ENCODE measurements at regions not wholly inside any gene's neighbourhood (a gene's known extent, or its start where the extent isn't known, plus 50 kb on each side); places are given as distances from the start of the nearest gene placed in this dataset.
"Not testable (repeated sequence)": the region's sequence is repeated elsewhere in the genome, so short reads cannot be mapped to it uniquely, and the experiment has no call there.

DNA sequence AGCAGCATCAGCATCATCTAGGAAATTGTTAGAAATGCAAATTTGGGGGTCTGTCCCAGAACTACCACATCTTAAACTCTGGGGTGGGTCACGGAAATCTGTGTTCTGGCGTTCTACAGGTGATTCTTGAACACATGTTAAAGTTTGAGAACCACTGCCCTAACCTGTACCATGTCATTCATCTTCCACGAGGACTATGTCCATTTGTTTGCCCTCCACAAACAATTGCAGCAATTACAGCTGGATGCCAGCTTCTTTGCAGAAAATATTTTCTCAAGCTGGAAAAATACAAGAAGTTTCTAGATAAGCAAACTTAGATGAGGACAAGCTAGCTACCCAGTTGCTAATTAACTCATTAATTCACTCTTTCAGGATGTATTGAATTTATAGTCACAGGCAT is 54.1 kb downstream of the MAFB start:
- no peak for DNase-seq

GRCh38 chr20:40633123-40633850 is 55.7 kb downstream of the MAFB start:
- DNase-seq = no peak

GRCh38 chr20:40632346-40632976 is 56.6 kb downstream of the MAFB start:
- DNase-seq = no peak

GRCh38 chr20:40631119-40631631 is 57.9 kb downstream of the MAFB start:
- no peak for DNase-seq

GRCh38 chr20:40630713-40631112 is 58.3 kb downstream of the MAFB start:
- no peak for DNase-seq

DNA sequence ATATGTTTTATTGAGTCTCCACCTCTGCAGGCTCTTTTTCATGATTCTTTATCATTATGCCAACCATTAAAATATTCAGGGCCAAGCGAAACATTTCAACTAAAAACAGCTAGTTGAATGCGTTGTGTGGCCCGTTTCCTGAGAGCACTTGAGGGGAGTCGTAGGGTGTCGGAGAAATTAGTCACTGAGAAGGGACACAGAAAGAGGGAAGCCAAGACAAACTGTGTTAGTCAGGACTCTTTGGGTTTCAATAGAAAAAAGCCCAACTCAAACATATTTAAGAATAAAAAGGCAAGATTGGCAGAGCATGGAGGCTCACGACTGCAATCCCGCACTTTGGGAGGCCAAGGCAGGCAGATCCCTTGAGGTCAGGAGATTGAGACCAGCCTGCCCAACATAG is 58.9 kb downstream of the MAFB start:
- DNase-seq = no peak

GRCh38 chr20:40628877-40629276 is 60.2 kb downstream of the MAFB start:
- no peak for DNase-seq

- not testable (repeated sequence) for DNase-seq
Measured at GRCh38 chr20:40619053-40619452, 70.0 kb downstream of the MAFB start.

DNA sequence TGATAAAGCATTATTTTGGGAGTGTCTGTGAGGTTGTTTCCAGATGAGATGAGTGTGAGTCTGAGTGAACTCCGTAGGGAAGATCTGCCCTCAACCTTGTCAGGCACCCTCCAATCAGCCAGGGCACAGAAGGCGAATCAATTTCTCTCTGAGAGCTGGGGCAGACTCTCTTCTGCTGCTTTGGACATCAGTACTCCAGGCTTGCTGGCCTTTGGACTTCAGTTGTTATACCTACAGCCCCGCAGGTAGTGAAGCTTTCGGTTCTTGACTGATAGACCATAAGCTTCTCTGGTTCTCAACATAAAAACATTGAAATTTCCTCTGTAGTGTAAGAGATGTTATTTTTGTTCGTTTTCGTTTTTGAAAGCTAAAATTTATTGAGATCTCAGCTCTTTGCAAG is 71.4 kb downstream of the MAFB start:
- no peak for DNase-seq

GRCh38 chr20:40612837-40613236 is 76.2 kb downstream of the MAFB start:
- DNase-seq = no peak

GRCh38 chr20:40612247-40612646 is 76.8 kb downstream of the MAFB start:
- DNase-seq = no peak

DNA sequence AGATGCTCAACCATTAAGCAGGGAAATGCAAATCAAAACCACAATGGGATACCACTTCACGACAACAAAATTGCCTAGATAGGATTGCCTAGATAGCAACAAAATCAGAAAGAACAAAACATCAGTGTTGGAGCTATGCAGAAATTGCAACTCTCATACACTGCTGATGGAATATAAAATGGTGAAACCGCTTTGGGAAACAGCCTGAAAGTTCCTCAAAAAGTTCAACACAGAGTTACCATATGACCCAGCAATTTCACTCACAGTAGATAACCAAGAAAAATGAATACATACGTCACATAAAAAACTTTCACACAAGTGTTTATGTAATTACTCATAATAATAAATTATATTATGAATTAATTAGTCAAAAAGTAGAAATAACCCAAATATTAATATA is 78.3 kb downstream of the MAFB start:
- no peak for DNase-seq

GRCh38 chr20:40607927-40608326 is 81.1 kb downstream of the MAFB start:
- DNase-seq = no peak

DNA sequence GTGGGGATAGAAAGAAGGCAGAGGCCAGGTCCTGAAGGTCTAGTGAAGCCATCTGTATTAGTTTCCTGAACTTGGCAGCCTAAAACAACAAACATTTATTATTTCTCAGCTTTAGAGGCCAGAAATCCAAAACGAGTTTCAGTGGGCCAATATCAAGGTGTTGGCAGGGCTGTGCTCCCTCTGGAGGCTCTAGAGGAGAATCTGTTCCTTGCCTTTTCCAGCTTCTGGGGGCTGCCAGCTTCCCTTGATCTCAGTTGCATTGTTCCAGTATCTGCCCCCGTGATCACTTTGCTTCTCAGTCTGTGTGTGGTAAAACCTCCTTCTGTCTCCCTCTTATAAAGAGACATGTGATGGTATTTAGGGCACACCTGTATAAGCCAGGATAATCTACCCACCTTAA is 82.4 kb downstream of the MAFB start:
- DNase-seq = no peak

- DNase-seq = no peak
Measured at GRCh38 chr20:40606237-40606636, 82.8 kb downstream of the MAFB start.

DNA sequence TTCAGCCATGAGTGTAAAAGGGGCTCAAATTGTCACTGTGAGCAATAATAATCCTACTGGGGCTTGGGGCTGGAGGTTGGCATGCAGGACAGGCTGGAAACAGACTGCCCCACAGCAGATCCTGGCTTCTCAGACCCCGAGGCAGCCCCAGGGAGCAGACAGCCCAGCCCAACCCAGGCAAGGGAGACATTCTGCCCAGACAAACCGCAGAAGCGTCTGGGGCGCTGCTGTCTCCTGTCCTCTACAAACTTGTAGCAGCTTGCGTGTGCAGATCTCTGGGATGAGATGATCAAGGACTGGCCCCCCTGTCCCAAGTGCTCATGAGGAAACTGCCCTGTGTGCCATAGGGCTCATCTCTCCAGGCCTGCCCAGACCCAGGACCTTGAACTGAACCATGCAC is 84.6 kb downstream of the MAFB start:
- no peak for DNase-seq

GRCh38 chr20:40603057-40603651 is 85.9 kb downstream of the MAFB start:
- DNase-seq = no peak

- no peak for DNase-seq
Measured at GRCh38 chr20:40602381-40602780, 86.7 kb downstream of the MAFB start.

DNA sequence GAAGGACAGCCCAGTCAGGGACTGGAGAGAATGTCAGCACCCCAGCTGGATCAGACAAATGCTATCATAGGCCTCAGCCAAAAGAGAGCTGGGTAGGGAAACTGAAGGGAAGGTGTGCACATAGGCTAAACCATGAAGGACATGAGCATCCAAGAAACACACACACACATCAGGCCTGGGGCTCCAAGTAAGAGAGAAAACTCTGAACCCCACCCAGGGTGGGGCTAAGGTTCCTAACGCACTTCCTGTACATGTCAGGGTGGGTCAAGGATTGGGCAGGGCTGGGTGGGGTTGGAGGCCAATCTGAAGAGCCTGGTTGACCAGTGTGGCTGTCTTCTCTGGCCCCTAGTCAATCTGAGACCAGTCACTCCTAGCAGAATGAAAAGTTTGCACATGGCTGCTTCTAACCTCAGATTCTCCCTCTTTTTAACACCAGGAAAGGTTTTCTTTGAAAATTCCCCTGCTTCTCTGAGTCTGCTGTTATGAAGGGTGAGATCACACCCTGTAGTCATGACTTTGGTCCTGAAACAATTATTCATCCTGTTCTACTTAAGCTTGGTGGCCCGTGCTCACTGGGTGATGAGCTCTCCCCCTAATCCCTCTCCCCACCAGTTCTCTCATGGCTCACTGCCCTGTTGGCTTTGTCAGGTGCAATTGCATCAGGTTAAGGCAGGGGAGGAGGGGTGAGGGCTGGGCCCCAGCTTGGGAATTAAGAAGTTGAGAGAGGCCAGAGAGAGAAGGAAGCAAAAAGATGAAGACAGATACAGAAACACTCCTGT is 88.4 kb downstream of the MAFB start:
- no peak for DNase-seq

- no peak for DNase-seq
Measured at GRCh38 chr20:40599987-40600386, 89.0 kb downstream of the MAFB start.

DNA sequence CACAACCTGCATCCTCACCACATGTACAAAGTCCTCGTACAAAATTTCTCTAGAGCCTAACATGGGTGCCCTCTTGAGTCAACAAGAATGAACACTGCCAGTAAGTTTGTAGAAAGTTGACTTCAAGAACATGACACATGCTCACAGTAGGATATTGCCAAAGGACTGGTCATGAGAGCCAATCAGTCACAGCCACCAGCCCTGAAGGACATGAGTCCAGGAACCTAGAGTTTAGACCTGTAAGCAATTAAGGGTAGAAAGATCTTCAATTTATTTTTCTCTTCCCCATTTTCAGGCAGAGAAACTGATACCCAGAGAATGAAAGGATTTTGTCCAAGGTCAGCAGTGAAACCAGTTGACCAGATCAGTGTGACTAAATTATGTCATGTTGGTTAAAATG is 96.1 kb downstream of the MAFB start:
- DNase-seq = no peak

DNA sequence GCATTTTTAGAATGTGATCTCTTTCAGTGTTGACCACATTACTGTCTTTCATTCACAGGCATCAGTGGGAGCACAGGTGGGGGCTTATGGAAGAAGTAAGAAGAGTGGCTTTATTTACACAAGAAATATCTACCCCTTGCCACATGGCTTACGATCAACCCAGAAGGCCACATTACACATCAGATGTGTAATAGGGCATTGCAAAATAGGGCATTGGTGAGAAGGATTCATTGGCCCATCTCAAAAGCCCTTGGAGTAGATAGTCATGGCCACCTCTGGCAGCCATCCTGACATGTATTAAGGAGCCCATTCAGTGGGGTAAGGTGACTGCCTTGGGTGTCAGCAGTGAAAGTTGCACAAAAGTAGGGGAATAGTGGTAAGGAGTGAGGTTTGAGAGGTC is 97.5 kb downstream of the MAFB start:
- DNase-seq = no peak

DNA sequence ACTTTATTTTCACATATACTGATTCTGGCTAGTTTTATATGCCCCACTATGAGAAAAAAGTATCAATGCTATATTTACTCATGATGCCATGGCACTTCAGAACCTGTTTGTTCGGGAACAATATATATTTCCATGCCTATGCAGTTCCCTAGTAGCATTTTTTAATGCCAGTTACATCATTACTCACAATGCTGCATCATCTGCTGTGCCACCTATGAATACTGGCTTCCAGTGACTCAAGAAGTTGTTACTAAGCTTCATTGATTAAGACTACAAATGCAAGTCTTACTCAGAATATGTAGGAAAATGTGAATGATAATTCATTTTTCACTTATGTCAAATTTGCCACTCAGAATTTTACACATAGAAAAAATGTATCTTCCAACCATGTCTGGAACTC is 97.9 kb downstream of the MAFB start:
- DNase-seq = no peak

DNA sequence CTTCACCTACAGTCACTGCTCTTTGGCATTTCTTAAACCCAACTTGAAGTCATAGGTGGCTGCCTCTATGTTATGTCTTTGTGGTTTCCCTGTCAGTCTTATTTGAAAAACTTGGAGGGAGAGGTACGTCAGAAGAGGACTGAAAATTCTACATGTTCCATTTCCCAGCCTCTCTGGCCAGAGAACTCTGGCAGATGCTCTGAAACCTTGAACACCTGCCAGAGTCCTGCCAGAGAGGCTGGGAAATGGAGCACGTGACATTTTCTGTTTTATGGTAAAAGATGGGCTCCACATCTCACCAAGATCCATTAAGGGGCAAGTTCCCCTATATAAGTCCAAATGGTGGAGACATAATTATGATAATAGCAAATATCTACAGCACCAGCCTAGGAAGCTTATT is 99.5 kb downstream of the MAFB start:
- no peak for DNase-seq

All from stimulated activated CD4-positive, alpha-beta T cell treated with anti-CD3 and anti-CD28 coated beads, Interleukin-4, amount 100 ng/mL, for 1 hour (primary cell).